Daoy (cell line): ENCODE measurements at regions not wholly inside any gene's neighbourhood (a gene's known extent, or its start where the extent isn't known, plus 50 kb on each side); places are given as distances from the start of the nearest gene placed in this dataset.
"Not testable (repeated sequence)": the region's sequence is repeated elsewhere in the genome, so short reads cannot be mapped to it uniquely, and the experiment has no call there.

ENCODE experiments used
- DNase-seq: peaks from one replicate; pipeline ENCODE4 v3.0.0-alpha.2; 2015; ENCODE audit warnings: low read depth

GRCh38 chr1:220942278-220942677 is 63.0 kb downstream of the HLX start:
- DNase-seq, result no peak

- DNase-seq, result not testable (repeated sequence)
These were observed 63.7 kb downstream of the HLX start for GRCh38 chr1:220942914-220943313.

GRCh38 chr1:220943319-220943996 is 64.2 kb downstream of the HLX start:
- DNase-seq, result no peak

- no peak for DNase-seq
These were observed 71.3 kb downstream of the HLX start for GRCh38 chr1:220950576-220950975.

GRCh38 chr1:220952961-220953643 is 73.9 kb downstream of the HLX start:
- DNase-seq, result no peak

- no peak for DNase-seq
These were observed 75.3 kb downstream of the HLX start for GRCh38 chr1:220954321-220955075.

- DNase-seq, result no peak
These were observed 75.9 kb downstream of the HLX start for GRCh38 chr1:220955116-220955515.

- DNase-seq, result no peak
These were observed 77.4 kb downstream of the HLX start for GRCh38 chr1:220956501-220957232.

- peak; percentile 61 for DNase-seq
These were observed 78.0 kb downstream of the HLX start for GRCh38 chr1:220957233-220957605.

- no peak for DNase-seq
These were observed 79.0 kb downstream of the HLX start for GRCh38 chr1:220958234-220958633.

GRCh38 chr1:220962031-220962751 is 82.9 kb downstream of the HLX start:
- DNase-seq, result peak; percentile 14

GRCh38 chr1:220966041-220966440 is 86.8 kb downstream of the HLX start:
- DNase-seq, result no peak

GRCh38 chr1:220966473-220966872 is 87.2 kb downstream of the HLX start:
- DNase-seq, result no peak

GRCh38 chr1:220966881-220967611 is 87.8 kb downstream of the HLX start:
- DNase-seq, result peak; percentile 4

GRCh38 chr1:220967911-220968310 is 88.7 kb downstream of the HLX start:
- DNase-seq, result no peak

GRCh38 chr1:220969281-220969680 is 90.0 kb downstream of the HLX start:
- DNase-seq, result not testable (repeated sequence)

GRCh38 chr1:220970311-220970710 is 91.1 kb downstream of the HLX start:
- no peak for DNase-seq

- DNase-seq, result no peak
These were observed 92.0 kb downstream of the HLX start for GRCh38 chr1:220971221-220971620.

- no peak for DNase-seq
These were observed 95.2 kb downstream of the HLX start for GRCh38 chr1:220974431-220974830.

GRCh38 chr1:220976390-220976789 is 97.1 kb downstream of the HLX start:
- no peak for DNase-seq

GRCh38 chr1:220979371-220979770 is 100.1 kb downstream of the HLX start:
- DNase-seq, result no peak
